HCT116 (cell line): ENCODE measurements at regions not wholly inside any gene's neighbourhood (a gene's known extent, or its start where the extent isn't known, plus 50 kb on each side); places are given as distances from the start of the nearest gene placed in this dataset.

ENCODE experiments used
- ATAC-seq: fragments of 200-7000 bp; cut with Tn5 transposase; 2 replicates; pipeline ENCODE4 v1.9.1; 2020; ENCODE audit warnings: mild to moderate bottlenecking, moderate library complexity
- BruUV-seq: library from RNA; stranded (reverse); fragments of 400-500 nt; replicated peaks from 2 replicates; lab custom pipeline; 2021; lab: Mats Ljungman, UMichigan
- CTCF ChIA-PET: fragments of 300-600 bp; sonication (Branson Sonifier 250); formaldehyde crosslinking; loops from one replicate; lab custom pipeline; 2021; ENCODE audit warnings: antibody characterized with exemption; lab: Charles Lee
- POLR2A ChIA-PET: fragments of 300-600, 350-600 bp; sonication (Branson Sonifier 250); formaldehyde crosslinking; loops from one replicate; lab custom pipeline; 2021; ENCODE audit warnings: antibody characterized with exemption; lab: Charles Lee
- RAD21 ChIA-PET, 2 experiments: fragments of 300-600 bp; sonication (Branson Sonifier 250); formaldehyde crosslinking; loops; one replicate each; lab custom pipeline; 2023; ENCODE audit warnings: low total read pairs in 2 of 2; ENCODE audit not compliant: uncharacterized antibody in 2 of 2, unreplicated experiment in 2 of 2, low non-redundant PET in 1 of 2; lab: Charles Lee
- DNase-seq: peaks from one replicate; pipeline ENCODE4 v3.0.0-alpha.2; 2010; ENCODE audit warnings: low read depth, low spot score
- H2AFZ ChIP-seq: fragments of 200-600 bp; shearing (Covaris generic), sonication (generic); 2 replicates; pipeline ENCODE4 v1.6.1; 2017; ENCODE audit warnings: low read depth, mixed run types, mixed read lengths, antibody characterized with exemption, low read length; ENCODE audit not compliant: poor library complexity, severe bottlenecking
- H3K27ac ChIP-seq: 2 replicates; pipeline ENCODE4 v1.5.1; 2012; ENCODE audit warnings: low read depth, low read length
- H3K27me3 ChIP-seq: fragments of 200-600 bp; sonication (generic); 2 replicates; pipeline ENCODE4 v1.6.1; 2016; ENCODE audit warnings: mixed run types, low read length, mixed read lengths; ENCODE audit not compliant: insufficient read depth
- H3K36me3 ChIP-seq, 2 experiments: fragments of 200-500 bp in 1 of 2; fragments of 200-600 bp in 1 of 2; sonication (Bioruptor generic) in 1 of 2; sonication (generic) in 1 of 2; 2 replicates each; pipeline versions ENCODE4 v1.5.1 to v1.6.1; 2014 to 2016; ENCODE audit warnings: low read length in 2 of 2, inconsistent platforms in 1 of 2, mixed read lengths in 1 of 2, mixed run types in 1 of 2; ENCODE audit not compliant: insufficient read depth in 2 of 2, control insufficient read depth in 1 of 2
- H3K4me1 ChIP-seq, 2 experiments: fragments of 200-600 bp in 1 of 2; sonication (generic) in 1 of 2; 2 replicates each; pipeline versions ENCODE4 v1.5.1 to v1.6.1; 2012 to 2017; ENCODE audit warnings: low read length in 2 of 2, inconsistent platforms in 1 of 2, mild to moderate bottlenecking in 1 of 2, mixed read lengths in 1 of 2, mixed run types in 1 of 2, moderate library complexity in 1 of 2; ENCODE audit not compliant: insufficient read depth in 2 of 2, control insufficient read depth in 1 of 2
- H3K4me2 ChIP-seq: fragments of 200-600 bp; sonication (generic); 2 replicates; pipeline ENCODE4 v1.6.1; 2017; ENCODE audit warnings: mixed run types, low read length, mixed read lengths
- H3K4me3 ChIP-seq, 2 experiments: fragments of 200-600 bp in 1 of 2; sonication (generic) in 1 of 2; replicated peaks in 1 of 2; 2 replicates each; pipeline ENCODE4 v1.5.1; 2011 to 2016; ENCODE audit warnings: low read length in 2 of 2, control low read depth in 1 of 2, low read depth in 1 of 2, mild to moderate bottlenecking in 1 of 2, mixed read lengths in 1 of 2, mixed run types in 1 of 2
- H3K79me2 ChIP-seq: fragments of 200-600 bp; sonication (generic); 2 replicates; pipeline ENCODE4 v1.6.1; 2017; ENCODE audit warnings: mild to moderate bottlenecking, mixed run types, low read length, moderate library complexity, mixed read lengths; ENCODE audit not compliant: insufficient read depth
- H3K9ac ChIP-seq: fragments of 200-600 bp; sonication (generic); 2 replicates; pipeline ENCODE4 v1.6.1; 2016; ENCODE audit warnings: low read length, mixed read lengths
- H3K9me2 ChIP-seq: fragments of 200-600 bp; sonication (generic), shearing (Covaris generic); 2 replicates; pipeline ENCODE4 v1.6.1; 2017; ENCODE audit warnings: mixed run types, mild to moderate bottlenecking, moderate library complexity; ENCODE audit not compliant: insufficient read depth
- H3K9me3 ChIP-seq, 2 experiments: fragments of 200-500 bp in 1 of 2; fragments of 200-600 bp in 1 of 2; sonication (Bioruptor generic) in 1 of 2; sonication (generic) in 1 of 2; 2 replicates each; pipeline ENCODE4 v1.6.1; 2014 to 2017; ENCODE audit warnings: low read length in 2 of 2, mixed read lengths in 2 of 2, inconsistent platforms in 1 of 2, low read depth in 1 of 2, mild to moderate bottlenecking in 1 of 2, mixed run types in 1 of 2, moderate library complexity in 1 of 2; ENCODE audit not compliant: control insufficient read depth in 1 of 2, insufficient read depth in 1 of 2
- H4K20me1 ChIP-seq: fragments of 200-600 bp; sonication (generic), shearing (Covaris generic); 2 replicates; pipeline ENCODE4 v1.6.1; 2017; ENCODE audit warnings: mixed run types, mild to moderate bottlenecking, moderate library complexity; ENCODE audit not compliant: insufficient read depth
- CEBPB ChIP-seq: IDR thresholded peaks from 2 replicates; pipeline ENCODE4 v1.6.1; 2012; ENCODE audit warnings: low read depth
- CTCF ChIP-seq, 3 experiments: fragments of 200-600 bp in 1 of 3; sonication (generic) in 1 of 3; IDR thresholded peaks in 2 of 3; conservative IDR thresholded peaks in 1 of 3; 2 replicates each; pipeline ENCODE4 v1.5.1; 2012 to 2017; ENCODE audit warnings: low read depth in 2 of 3, low read length in 2 of 3, antibody characterized with exemption in 1 of 3, borderline replicate concordance in 1 of 3, control low read depth in 1 of 3, mild to moderate bottlenecking in 1 of 3, mixed read lengths in 1 of 3, mixed run types in 1 of 3, moderate library complexity in 1 of 3; ENCODE audit not compliant: insufficient read depth in 1 of 3
- ELF1 ChIP-seq: IDR thresholded peaks from 2 replicates; pipeline ENCODE4 v1.6.1; 2012; ENCODE audit warnings: low read depth, borderline replicate concordance
- EZH2 ChIP-seq: fragments of 200-600 bp; sonication (generic); IDR thresholded peaks from 2 replicates; pipeline ENCODE4 v1.6.1; 2017; ENCODE audit warnings: antibody characterized with exemption, mixed run types
- EZH2phosphoT487 ChIP-seq: fragments of 200-600 bp; IDR thresholded peaks from 2 replicates; pipeline ENCODE4 v1.6.1; 2018; ENCODE audit warnings: antibody characterized with exemption, borderline replicate concordance
- FOSL1 ChIP-seq: IDR thresholded peaks from 2 replicates; pipeline ENCODE4 v1.6.1; 2012; ENCODE audit warnings: low read depth
- JUND ChIP-seq: IDR thresholded peaks from 2 replicates; pipeline ENCODE4 v1.6.1; 2012
- MAX ChIP-seq: IDR thresholded peaks from 2 replicates; pipeline ENCODE4 v1.6.1; 2012
- POLR2A ChIP-seq: IDR thresholded peaks from 2 replicates; pipeline ENCODE4 v1.7.0; 2011; ENCODE audit warnings: borderline replicate concordance; ENCODE audit not compliant: insufficient read depth, insufficient read length; ENCODE audit errors: extremely low read depth
- POLR2AphosphoS5 ChIP-seq: IDR thresholded peaks from 2 replicates; pipeline ENCODE4 v1.6.1; 2011; ENCODE audit warnings: mild to moderate bottlenecking, low read depth, low read length, moderate library complexity
- RAD21 ChIP-seq: IDR thresholded peaks from 2 replicates; pipeline ENCODE4 v1.6.1; 2012; ENCODE audit warnings: low read depth, mild to moderate bottlenecking
- SIN3A ChIP-seq: IDR thresholded peaks from 2 replicates; pipeline ENCODE4 v1.6.1; 2012; ENCODE audit warnings: low read depth
- SP1 ChIP-seq: IDR thresholded peaks from 2 replicates; pipeline ENCODE4 v1.6.1; 2012; ENCODE audit warnings: low read depth
- SRF ChIP-seq: IDR thresholded peaks from 2 replicates; pipeline ENCODE4 v1.6.1; 2012; ENCODE audit warnings: low read depth
- TCF7L2 ChIP-seq: IDR thresholded peaks from 2 replicates; pipeline ENCODE4 v1.7.0; 2011; ENCODE audit warnings: borderline replicate concordance, inconsistent platforms; ENCODE audit not compliant: insufficient read depth, insufficient read length; ENCODE audit errors: extremely low read depth
- YY1 ChIP-seq: IDR thresholded peaks from 2 replicates; pipeline ENCODE4 v1.6.1; 2011; ENCODE audit warnings: low read length, low read depth, moderate library complexity, mild to moderate bottlenecking; ENCODE audit not compliant: insufficient replicate concordance; ENCODE audit errors: extremely low read depth
- ZFX ChIP-seq: fragments of 450-650 bp; IDR thresholded peaks from 2 replicates; pipeline ENCODE4 v1.6.1; 2017
- ZNF274 ChIP-seq: fragments of 200-500 bp; sonication (Bioruptor generic); IDR thresholded peaks from 2 replicates; pipeline ENCODE4 v1.6.1; 2014; ENCODE audit warnings: mild to moderate bottlenecking, low read depth, low read length, inconsistent platforms
- intact Hi-C: fragments of 100-400 bp; cut with micrococcal nuclease; formaldehyde crosslinking; loops from 2 replicates; pipeline ENCODE4 v1.10.0; 2022
- TF ChIP-seq, protein P1 (sequence below): IDR thresholded peaks from 2 replicates; pipeline ENCODE4 v1.6.1; 2012
- TF ChIP-seq, protein P2 (sequence below): IDR thresholded peaks from 2 replicates; pipeline ENCODE4 v1.6.1; 2012; ENCODE audit warnings: low read depth

DNA sequence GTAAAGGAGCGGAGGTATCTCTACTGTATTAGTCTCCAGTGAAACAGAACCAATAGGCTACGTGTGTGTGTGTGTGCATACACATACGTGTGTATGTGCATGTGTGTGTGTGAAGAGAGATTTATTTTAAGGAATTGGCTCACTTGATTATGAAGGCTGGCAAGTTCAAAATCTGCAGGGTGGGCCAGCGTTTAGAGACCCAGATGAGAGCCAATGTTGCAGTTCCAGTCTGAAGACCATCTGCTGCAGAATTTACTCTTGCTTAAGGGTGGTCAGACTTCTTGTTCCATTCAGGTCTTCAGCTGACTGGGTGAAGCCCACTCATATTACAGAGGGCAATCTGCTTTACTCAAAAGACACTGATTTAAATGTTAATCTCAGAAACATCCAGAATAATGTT, 119.2 kb downstream of the FGF18 start (continued):
- no peak for TF ChIP-seq MAX
- no peak for TF ChIP-seq ZNF274
- no peak for TF ChIP-seq ELF1
- TF ChIP-seq CTCF (IDR thresholded peaks at IDR 0.05 in 2 of 3, conservative IDR thresholded peaks at IDR 0.05 in 1 of 3; ENCODE audit: borderline replicate concordance in 1 of 3, insufficient read depth in 1 of 3, low read depth in 2 of 3, low read length in 2 of 3), result no peak
- no peak for TF ChIP-seq SIN3A
- no peak for TF ChIP-seq JUND
- no peak for TF ChIP-seq RAD21
- no peak for TF ChIP-seq EZH2

DNA sequence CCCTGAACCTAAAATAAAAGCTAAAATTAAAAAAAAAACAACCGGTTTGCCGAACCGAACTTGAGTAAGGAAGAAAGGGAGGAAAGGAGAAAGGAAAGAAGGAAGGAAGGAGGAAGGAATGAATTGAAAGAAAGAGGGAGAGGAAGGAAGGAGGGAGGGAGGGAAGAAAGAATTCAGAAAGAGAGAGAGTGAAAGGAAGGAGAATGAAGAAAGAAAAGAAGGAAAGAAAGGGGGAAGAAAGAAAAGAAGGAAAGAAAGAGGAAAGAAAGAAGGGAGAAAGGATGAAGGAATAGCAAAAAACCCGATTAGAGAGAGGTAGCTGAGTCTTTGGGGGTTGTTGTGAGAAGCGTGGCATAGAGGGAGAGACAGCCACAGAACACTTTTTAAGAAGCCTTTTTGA, 121.4 kb downstream of the FGF18 start:
- Histone ChIP-seq H4K20me1 (no peaks in the 10 kb centered on the region), H3K4me3 (no peak overlapping the region), H3K79me2 (no peaks in the 10 kb centered on the region), H2AFZ (no peak overlapping the region), H3K36me3 (no peaks in the 10 kb centered on the region), H3K27ac (no peak overlapping the region), H3K4me2 (no peak overlapping the region), H3K9ac (no peak overlapping the region), H3K9me2 (no peaks in the 10 kb centered on the region), H3K9me3 (no peaks in the 10 kb centered on the region), H3K4me1 (peaks cover 0 to 26% of the 10 kb centered on the region in 2 experiments; a peak in 2 of 4 replicates), H3K27me3 (no peaks in the 10 kb centered on the region)
- RAD21 ChIA-PET, result no interaction called here
- intact Hi-C loops, result no loop called here
- BruUV-seq, result no TSS peak
- DNase-seq (no peak), ATAC-seq (no peak)
- CTCF ChIA-PET, result no interaction called here
- POLR2A ChIA-PET, result no interaction called here
- TF ChIP-seq, protein P1, sequence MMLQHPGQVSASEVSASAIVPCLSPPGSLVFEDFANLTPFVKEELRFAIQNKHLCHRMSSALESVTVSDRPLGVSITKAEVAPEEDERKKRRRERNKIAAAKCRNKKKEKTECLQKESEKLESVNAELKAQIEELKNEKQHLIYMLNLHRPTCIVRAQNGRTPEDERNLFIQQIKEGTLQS, result no peak
- TF ChIP-seq TCF7L2 (no peak), ZFX (no peak), POLR2A (no peak), YY1 (no peak), MAX (no peak), CEBPB (no peak), FOSL1 (no peak), RAD21 (no peak), SRF (no peak), SP1 (no peak), ZNF274 (no peak), EZH2phosphoT487 (no peak), ELF1 (no peak), JUND (no peak), POLR2AphosphoS5 (no peak), EZH2 (no peak)
- TF ChIP-seq, protein P2, sequence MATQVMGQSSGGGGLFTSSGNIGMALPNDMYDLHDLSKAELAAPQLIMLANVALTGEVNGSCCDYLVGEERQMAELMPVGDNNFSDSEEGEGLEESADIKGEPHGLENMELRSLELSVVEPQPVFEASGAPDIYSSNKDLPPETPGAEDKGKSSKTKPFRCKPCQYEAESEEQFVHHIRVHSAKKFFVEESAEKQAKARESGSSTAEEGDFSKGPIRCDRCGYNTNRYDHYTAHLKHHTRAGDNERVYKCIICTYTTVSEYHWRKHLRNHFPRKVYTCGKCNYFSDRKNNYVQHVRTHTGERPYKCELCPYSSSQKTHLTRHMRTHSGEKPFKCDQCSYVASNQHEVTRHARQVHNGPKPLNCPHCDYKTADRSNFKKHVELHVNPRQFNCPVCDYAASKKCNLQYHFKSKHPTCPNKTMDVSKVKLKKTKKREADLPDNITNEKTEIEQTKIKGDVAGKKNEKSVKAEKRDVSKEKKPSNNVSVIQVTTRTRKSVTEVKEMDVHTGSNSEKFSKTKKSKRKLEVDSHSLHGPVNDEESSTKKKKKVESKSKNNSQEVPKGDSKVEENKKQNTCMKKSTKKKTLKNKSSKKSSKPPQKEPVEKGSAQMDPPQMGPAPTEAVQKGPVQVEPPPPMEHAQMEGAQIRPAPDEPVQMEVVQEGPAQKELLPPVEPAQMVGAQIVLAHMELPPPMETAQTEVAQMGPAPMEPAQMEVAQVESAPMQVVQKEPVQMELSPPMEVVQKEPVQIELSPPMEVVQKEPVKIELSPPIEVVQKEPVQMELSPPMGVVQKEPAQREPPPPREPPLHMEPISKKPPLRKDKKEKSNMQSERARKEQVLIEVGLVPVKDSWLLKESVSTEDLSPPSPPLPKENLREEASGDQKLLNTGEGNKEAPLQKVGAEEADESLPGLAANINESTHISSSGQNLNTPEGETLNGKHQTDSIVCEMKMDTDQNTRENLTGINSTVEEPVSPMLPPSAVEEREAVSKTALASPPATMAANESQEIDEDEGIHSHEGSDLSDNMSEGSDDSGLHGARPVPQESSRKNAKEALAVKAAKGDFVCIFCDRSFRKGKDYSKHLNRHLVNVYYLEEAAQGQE, result no peak
